ENCODE measurements at regions not wholly inside any gene's neighbourhood (a gene's known extent, or its start where the extent isn't known, plus 50 kb on each side); places are given as distances from the start of the nearest gene placed in this dataset.
"Not testable (repeated sequence)": the region's sequence is repeated elsewhere in the genome, so short reads cannot be mapped to it uniquely, and the experiment has no call there.

GRCh38 chr4:55696424-55696823 lies 60.3 kb upstream of the NMU start:
- not testable (repeated sequence) for DNase-seq (ENCODE audit: low read depth)

- peak; percentile 49 for DNase-seq (ENCODE audit: low read depth)
Measured at GRCh38 chr4:55706541-55706940, 70.4 kb upstream of the NMU start.

GRCh38 chr4:55707507-55707906 lies 71.4 kb upstream of the NMU start:
- DNase-seq (ENCODE audit: low read depth), result no peak

DNA sequence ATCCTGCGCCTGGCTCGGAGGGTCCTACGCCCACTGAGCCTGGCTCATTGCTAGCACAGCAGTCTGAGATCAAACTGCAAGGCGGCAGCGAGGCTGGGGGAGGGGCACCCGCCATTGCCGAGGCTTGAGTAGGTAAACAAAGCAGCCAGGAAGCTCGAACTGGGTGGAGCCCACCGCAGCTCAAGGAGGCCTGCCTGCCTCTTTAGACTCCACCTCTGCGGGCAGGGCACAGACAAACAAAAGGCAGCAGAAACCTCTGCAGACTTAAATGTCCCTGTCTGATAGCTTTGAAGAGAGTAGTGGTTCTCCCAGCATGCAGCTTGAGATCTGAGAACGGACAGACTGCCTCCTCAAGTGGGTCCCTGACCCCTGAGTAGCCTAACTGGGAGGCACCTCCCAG lies 71.9 kb upstream of the NMU start:
- DNase-seq (ENCODE audit: low read depth), result not testable (repeated sequence)

- not testable (repeated sequence) for DNase-seq (ENCODE audit: low read depth)
Measured at GRCh38 chr4:55712835-55713234, 76.7 kb upstream of the NMU start.

DNA sequence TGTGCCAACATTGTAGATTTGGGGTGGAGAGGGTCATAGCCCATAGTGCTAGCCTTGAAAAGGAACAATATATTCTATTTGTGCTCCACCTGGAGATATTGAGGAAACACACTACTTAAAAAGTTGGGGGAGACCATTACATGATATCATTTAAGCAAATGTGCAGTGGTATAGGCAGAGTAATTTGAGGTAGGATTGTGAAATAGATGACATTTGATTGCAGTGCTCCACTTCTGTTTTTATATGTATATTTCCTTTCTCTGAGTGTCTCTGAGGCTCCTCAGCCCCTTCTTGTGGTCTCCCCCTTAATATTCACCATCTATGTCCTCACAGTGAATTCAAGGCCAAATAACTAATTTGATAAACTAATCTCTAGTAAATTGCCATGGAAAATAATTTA lies 85.6 kb upstream of the NMU start:
- no peak for DNase-seq (ENCODE audit: low read depth)

- DNase-seq (ENCODE audit: low read depth), result no peak
Measured at GRCh38 chr4:55722132-55722531, 86.0 kb upstream of the NMU start.

- no peak for DNase-seq (ENCODE audit: low read depth)
Measured at GRCh38 chr4:55723403-55723802, 87.3 kb upstream of the NMU start.

GRCh38 chr4:55725057-55725456 lies 89.0 kb upstream of the NMU start:
- no peak for DNase-seq (ENCODE audit: low read depth)

DNA sequence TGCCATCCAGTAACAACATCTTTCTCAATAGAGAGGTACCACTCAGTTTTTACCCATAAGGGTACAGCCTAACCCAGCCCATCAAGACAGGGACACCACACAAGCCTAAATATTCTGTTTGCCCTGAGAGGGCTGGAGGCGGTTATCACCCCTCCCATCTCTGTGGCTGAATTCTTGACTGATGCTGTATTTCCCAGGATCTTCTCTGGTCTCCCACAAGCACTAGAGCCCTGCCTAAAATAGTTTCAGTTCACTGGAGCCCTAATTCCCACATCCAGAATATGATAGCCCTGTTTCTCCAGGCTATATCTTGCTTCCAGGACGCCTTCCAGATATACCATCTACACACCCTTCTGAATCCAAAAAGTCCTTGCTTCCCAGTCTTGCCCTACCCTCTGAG lies 91.6 kb upstream of the NMU start:
- no peak for DNase-seq (ENCODE audit: low read depth)

- DNase-seq (ENCODE audit: low read depth), result no peak
Measured at GRCh38 chr4:55729351-55730279, 90.0 kb upstream of the EXOC1L start.

DNA sequence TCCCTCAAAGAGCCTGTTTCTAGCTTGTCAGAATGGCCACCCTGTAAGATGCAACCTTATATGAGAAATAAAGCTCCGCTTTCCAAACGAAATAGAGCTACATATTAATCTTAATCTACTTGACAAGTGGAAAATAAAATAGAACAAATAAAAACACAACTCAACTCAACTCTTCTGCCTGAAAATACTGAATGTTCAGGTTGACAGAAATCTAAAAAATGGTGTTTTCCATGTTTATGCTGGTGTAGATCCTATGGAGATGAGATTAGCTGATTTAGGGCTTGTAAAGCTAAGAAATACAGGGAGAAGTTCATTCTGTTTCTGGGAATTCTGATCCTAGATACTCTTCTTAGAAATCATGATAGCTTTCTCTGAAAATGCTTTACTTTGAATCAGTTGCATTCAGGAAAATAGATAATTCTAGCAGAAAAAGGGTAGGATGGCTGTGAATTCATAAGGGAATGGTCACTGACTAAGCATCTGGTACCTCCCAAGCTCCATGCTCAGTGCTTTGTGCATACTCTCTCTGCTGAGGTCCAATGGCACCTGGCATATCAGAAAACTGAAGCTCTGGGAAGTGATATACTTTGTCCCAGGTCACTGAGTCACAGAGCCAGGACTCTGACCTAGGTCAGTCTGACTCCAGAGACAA lies 89.2 kb upstream of the EXOC1L start:
- no peak for DNase-seq (ENCODE audit: low read depth)

GRCh38 chr4:55731959-55732358 lies 87.6 kb upstream of the EXOC1L start:
- no peak for DNase-seq (ENCODE audit: low read depth)

DNA sequence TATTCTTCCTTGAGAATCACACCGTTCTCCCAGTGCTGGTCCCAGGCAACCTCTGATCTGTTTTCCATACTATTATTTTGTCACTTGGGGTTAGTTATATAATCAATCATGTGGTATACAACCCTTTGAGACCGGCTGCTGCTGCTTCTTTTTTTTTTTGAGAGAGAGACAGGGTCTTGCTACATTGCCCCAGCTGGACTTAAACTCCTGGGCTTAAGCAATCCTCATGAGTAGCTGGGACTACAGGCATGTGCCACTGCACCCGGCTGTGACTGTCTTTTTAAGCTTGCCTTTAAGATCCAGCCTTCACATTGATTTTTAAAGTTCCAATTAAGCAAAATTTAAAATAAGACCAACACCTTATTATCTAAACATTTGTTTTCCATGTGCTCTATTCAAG lies 86.7 kb upstream of the EXOC1L start:
- DNase-seq (ENCODE audit: low read depth), result no peak

GRCh38 chr4:55733932-55734331 lies 85.7 kb upstream of the EXOC1L start:
- peak; percentile 40 for DNase-seq (ENCODE audit: low read depth)

- no peak for DNase-seq (ENCODE audit: low read depth)
Measured at GRCh38 chr4:55736605-55737183, 82.9 kb upstream of the EXOC1L start.

DNA sequence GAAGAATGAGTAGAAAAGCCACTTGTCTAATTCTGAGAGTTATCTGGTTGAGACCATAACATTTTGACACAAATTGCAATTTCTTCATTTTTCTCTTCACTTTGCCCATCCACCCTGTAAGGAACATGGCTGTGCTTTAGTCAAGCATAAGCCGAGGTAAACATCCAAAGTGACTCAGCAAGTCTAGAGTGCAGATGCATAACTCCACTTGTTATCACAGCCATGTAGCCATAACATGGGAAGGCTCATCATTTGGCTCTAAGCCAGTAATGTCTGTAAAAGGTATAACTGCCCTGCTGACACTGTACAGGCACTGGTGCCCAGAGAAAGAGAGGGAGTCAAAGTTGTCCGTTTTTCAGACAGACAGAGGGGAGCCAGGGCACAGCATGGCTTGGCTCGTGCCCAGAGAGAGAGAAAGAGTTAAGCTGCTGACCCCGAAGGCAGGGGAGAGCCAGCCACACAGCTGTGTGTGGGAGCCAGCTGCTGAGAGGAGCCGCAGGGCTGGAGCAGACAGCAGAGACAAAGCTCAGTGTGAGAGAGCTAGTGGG lies 76.9 kb upstream of the EXOC1L start:
- DNase-seq (ENCODE audit: low read depth), result peak; percentile 90

GRCh38 chr4:55744369-55744768 lies 75.2 kb upstream of the EXOC1L start:
- DNase-seq (ENCODE audit: low read depth), result no peak

GRCh38 chr4:55745014-55745413 lies 74.6 kb upstream of the EXOC1L start:
- DNase-seq (ENCODE audit: low read depth), result no peak

DNA sequence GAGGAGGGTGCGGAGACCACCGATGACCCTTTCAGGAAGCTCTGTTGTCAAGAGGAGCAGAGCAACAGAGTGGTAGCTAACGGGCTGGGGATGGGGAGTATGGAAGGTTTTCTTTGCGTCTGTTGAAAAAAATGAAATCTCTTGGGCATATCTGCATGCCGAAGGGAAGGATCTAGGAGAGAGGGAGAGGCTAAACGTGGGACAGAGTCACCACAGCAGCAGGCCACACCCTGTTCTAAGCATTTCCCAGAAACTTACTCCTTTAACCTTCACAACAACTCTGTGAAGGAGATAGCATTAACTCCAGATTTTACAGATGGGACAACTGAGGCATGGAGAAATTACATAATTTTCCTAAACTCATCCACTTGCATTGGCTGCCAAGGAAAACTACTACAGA lies 71.8 kb upstream of the EXOC1L start:
- no peak for DNase-seq (ENCODE audit: low read depth)

GRCh38 chr4:55749666-55750065 lies 69.9 kb upstream of the EXOC1L start:
- DNase-seq (ENCODE audit: low read depth), result no peak

DNA sequence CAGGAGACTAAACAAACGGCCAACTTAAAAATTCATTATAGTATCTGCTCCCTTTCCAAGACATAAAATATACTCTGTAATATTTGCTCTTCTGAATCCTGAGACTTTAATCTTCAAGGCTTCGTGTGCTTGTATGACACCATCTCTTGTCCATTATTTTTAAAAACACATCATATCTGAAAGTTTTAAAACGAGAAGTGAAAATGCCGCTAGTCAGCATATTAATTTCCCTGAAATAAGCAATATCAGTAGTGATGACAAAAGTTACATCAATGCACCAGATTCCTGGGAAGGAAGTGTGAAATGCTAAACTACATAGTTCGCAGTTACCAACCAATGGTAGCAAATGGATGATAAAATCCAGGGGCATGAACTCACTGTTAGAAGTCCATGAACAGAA lies 66.8 kb upstream of the EXOC1L start:
- DNase-seq (ENCODE audit: low read depth), result no peak

- DNase-seq (ENCODE audit: low read depth), result no peak
Measured at GRCh38 chr4:55753856-55754255, 65.7 kb upstream of the EXOC1L start.
